ENCODE measurements at regions not wholly inside any gene's neighbourhood (a gene's known extent, or its start where the extent isn't known, plus 50 kb on each side); places are given as distances from the start of the nearest gene placed in this dataset.

DNA sequence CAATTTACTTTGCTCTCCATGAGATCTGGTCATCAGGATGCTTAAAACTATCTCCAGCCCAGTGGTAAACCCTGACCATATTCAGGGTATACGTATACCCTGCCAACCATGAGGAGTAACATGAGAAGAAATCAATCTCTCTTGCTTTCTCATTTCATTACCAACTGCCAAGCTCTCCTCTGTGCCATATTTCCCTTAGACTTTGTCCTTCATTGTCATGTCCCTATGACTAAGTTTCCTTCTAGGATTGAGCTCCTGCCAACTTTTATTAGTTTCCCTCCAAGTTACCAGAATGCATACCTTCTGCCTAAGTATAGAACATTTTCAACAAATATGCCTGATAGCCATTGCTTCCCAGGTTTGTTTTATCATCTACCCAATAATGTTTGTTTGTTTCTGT is 1113.9 kb upstream of the B3GALT2 start:
- TF ChIP-seq POLR2AphosphoS5 (IDR thresholded peaks at IDR 0.05; ENCODE audit: low read depth, low read length) (no peak), TAF1 (IDR thresholded peaks at IDR 0.05; ENCODE audit: borderline replicate concordance, insufficient read depth, low read length) (no peak), FOXP2 (optimal IDR thresholded peaks at IDR 0.05; ENCODE audit: borderline replicate concordance, extremely low read depth, extremely low read length, insufficient read depth) (no peak)
- TF ChIP-seq, protein P1, sequence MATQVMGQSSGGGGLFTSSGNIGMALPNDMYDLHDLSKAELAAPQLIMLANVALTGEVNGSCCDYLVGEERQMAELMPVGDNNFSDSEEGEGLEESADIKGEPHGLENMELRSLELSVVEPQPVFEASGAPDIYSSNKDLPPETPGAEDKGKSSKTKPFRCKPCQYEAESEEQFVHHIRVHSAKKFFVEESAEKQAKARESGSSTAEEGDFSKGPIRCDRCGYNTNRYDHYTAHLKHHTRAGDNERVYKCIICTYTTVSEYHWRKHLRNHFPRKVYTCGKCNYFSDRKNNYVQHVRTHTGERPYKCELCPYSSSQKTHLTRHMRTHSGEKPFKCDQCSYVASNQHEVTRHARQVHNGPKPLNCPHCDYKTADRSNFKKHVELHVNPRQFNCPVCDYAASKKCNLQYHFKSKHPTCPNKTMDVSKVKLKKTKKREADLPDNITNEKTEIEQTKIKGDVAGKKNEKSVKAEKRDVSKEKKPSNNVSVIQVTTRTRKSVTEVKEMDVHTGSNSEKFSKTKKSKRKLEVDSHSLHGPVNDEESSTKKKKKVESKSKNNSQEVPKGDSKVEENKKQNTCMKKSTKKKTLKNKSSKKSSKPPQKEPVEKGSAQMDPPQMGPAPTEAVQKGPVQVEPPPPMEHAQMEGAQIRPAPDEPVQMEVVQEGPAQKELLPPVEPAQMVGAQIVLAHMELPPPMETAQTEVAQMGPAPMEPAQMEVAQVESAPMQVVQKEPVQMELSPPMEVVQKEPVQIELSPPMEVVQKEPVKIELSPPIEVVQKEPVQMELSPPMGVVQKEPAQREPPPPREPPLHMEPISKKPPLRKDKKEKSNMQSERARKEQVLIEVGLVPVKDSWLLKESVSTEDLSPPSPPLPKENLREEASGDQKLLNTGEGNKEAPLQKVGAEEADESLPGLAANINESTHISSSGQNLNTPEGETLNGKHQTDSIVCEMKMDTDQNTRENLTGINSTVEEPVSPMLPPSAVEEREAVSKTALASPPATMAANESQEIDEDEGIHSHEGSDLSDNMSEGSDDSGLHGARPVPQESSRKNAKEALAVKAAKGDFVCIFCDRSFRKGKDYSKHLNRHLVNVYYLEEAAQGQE (IDR thresholded peaks at IDR 0.05; ENCODE audit: insufficient read depth in 1 of 2, low read depth in 2 of 2, low read length in 2 of 2) = no peak
